HG03469 (cell line): ENCODE measurements at regions not wholly inside any gene's neighbourhood (a gene's known extent, or its start where the extent isn't known, plus 50 kb on each side); places are given as distances from the start of the nearest gene placed in this dataset.
"Not testable (repeated sequence)": the region's sequence is repeated elsewhere in the genome, so short reads cannot be mapped to it uniquely, and the experiment has no call there.

Experiments
- ATAC-seq: cut with Tn5 transposase; IDR thresholded peaks from one replicate; pipeline ENCODE4 v1.9.1; 2021; ENCODE audit warnings: mild to moderate bottlenecking, moderate library complexity, moderate number of reproducible peaks; ENCODE audit not compliant: unreplicated experiment

GRCh38 chr13:107827840-107828549 is 387.3 kb downstream of the LIG4 start:
- ATAC-seq = no peak

- no peak for ATAC-seq
Observed at GRCh38 chr13:107824635-107825034, 390.7 kb downstream of the LIG4 start.

GRCh38 chr13:107822006-107822405 is 393.3 kb downstream of the LIG4 start:
- ATAC-seq = no peak

GRCh38 chr13:107821492-107821891 is 393.8 kb downstream of the LIG4 start:
- ATAC-seq = no peak

GRCh38 chr13:107819071-107819470 is 396.3 kb downstream of the LIG4 start:
- ATAC-seq = no peak

- ATAC-seq = no peak
Observed at GRCh38 chr13:107817647-107818287, 397.6 kb downstream of the LIG4 start.

GRCh38 chr13:107812014-107812412 is 403.3 kb downstream of the LIG4 start:
- ATAC-seq = no peak

- ATAC-seq = no peak
Observed at GRCh38 chr13:107811233-107812013, 403.9 kb downstream of the LIG4 start.

- ATAC-seq = no peak
Observed at GRCh38 chr13:107809125-107809524, 406.2 kb downstream of the LIG4 start.

- ATAC-seq = no peak
Observed at GRCh38 chr13:107808389-107808788, 406.9 kb downstream of the LIG4 start.

- no peak for ATAC-seq
Observed at GRCh38 chr13:107807306-107808073, 407.8 kb downstream of the LIG4 start.

- no peak for ATAC-seq
Observed at GRCh38 chr13:107806726-107807125, 408.6 kb downstream of the LIG4 start.

- ATAC-seq = no peak
Observed at GRCh38 chr13:107803822-107804495, 411.4 kb downstream of the LIG4 start.

GRCh38 chr13:107801621-107802020 is 413.7 kb downstream of the LIG4 start:
- no peak for ATAC-seq

- no peak for ATAC-seq
Observed at GRCh38 chr13:107799001-107799400, 416.3 kb downstream of the LIG4 start.

GRCh38 chr13:107790397-107790796 is 424.9 kb downstream of the LIG4 start:
- no peak for ATAC-seq

GRCh38 chr13:107788464-107789165 is 426.7 kb downstream of the LIG4 start:
- ATAC-seq = no peak

GRCh38 chr13:107782646-107783045 is 432.7 kb downstream of the LIG4 start:
- not testable (repeated sequence) for ATAC-seq

- no peak for ATAC-seq
Observed at GRCh38 chr13:107778094-107778493, 437.2 kb downstream of the LIG4 start.

- no peak for ATAC-seq
Observed at GRCh38 chr13:107770541-107770940, 444.8 kb downstream of the LIG4 start.
